ENCODE measurements at regions not wholly inside any gene's neighbourhood (a gene's known extent, or its start where the extent isn't known, plus 50 kb on each side); places are given as distances from the start of the nearest gene placed in this dataset.
"Not testable (repeated sequence)": the region's sequence is repeated elsewhere in the genome, so short reads cannot be mapped to it uniquely, and the experiment has no call there.

- no peak for DNase-seq (ENCODE audit: low spot score)
Observed at GRCh38 chr6:76516924-76517323, 444.5 kb upstream of the IMPG1 start.

- no peak for DNase-seq (ENCODE audit: low spot score)
Observed at GRCh38 chr6:76510489-76510888, 438.0 kb upstream of the IMPG1 start.

DNA sequence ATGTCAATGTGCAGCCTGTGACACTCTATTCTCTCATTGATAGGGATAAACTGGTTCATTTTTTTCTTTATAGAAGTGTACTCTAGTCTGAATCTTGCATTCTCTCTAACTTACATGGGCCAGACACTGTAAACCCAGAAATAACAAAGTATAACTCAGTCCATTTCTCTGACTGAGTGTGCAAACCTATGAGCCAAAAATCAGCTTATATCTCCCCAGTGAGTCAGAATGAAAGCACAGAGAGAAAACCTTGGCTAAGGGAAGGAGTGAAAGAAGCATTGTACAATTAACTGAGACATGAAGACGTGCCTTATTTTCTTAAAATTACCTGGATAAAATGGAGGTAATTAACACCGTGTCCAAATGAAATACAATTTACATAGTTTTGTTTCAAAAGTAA is 436.9 kb upstream of the IMPG1 start:
- DNase-seq (ENCODE audit: low spot score), result no peak

GRCh38 chr6:76506808-76507207 is 434.3 kb upstream of the IMPG1 start:
- no peak for DNase-seq (ENCODE audit: low spot score)

GRCh38 chr6:76495909-76496308 is 423.4 kb upstream of the IMPG1 start:
- DNase-seq (ENCODE audit: low spot score), result no peak

- not testable (repeated sequence) for DNase-seq (ENCODE audit: low spot score)
Observed at GRCh38 chr6:76491376-76491775, 418.9 kb upstream of the IMPG1 start.

DNA sequence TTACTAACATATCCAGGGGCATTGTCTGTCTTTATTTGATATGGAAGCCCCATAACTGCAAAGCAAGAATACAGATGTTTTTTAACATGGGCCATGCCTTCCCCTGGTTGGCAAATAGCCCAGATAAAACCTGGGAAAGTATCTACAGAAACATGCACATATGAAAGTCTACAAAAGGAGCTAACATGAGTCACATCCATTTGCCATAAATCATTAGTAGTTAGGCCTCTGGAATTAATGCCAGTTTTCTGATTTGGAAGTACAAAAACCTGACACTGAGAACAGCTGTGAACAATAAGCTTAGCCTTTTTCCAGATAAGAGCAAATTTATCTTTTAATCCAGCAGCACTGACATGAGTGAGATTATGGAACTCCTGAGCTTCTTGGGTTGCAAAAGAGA is 418.0 kb upstream of the IMPG1 start:
- no peak for DNase-seq (ENCODE audit: low spot score)

DNA sequence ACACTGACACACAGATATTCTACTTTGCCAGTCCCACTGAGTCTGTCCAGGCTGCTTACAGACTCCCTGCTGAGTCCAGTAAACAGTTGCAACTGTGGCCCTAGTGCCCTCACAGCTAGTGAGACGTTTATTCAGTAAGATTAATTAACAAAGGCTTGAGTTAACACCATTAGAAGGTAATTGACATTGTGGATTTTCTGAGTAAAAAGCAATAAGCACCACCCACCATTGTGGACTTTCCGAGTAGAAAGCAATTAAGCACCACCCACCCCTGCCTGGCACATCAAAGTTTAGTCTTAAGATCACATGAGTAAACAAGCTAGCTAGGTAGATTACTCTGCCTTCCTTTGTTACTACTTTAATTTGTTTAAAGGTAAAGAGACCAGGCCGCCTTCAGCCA is 408.6 kb upstream of the IMPG1 start:
- DNase-seq (ENCODE audit: low spot score), result no peak

DNA sequence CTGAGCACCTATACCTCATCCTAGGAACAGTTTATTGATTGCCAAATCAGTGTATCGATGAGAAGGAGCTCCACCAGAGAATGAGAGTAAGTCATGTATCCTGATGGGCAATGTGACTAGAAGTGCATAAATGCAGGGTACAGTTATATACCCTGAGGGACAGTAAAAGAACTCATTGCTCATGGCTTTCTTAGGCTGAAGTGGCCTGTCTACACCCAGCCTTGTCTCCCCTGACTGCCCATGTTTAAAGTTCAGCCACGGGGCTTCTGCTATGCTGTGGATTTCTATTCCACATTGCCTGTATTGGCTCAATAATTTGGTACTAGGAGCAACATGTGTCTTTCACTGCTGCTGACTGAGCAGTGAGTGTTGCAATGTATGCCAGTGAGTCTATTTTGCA is 400.4 kb upstream of the IMPG1 start:
- no peak for DNase-seq (ENCODE audit: low spot score)

DNA sequence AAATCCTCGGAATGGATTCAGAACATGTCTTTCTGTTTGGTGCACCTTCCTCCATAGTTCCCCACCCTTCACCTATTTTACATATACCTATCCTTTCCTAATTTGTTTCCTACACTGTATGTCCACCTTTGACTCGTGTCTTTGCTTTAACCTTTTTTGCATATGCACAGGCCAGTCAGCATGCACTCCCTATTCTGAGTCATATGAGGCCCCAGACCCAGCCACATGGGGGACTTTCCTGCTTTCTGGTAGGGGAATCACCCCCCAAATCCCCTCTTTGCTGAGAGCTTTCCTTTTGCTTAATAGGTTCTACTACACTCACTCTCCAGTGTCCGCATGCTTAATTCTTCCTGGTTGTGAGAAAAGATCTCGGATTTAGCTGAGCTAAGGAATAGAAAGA is 393.8 kb upstream of the IMPG1 start:
- DNase-seq (ENCODE audit: low spot score), result no peak

- no peak for DNase-seq (ENCODE audit: low spot score)
Observed at GRCh38 chr6:76465410-76465809, 392.9 kb upstream of the IMPG1 start.

DNA sequence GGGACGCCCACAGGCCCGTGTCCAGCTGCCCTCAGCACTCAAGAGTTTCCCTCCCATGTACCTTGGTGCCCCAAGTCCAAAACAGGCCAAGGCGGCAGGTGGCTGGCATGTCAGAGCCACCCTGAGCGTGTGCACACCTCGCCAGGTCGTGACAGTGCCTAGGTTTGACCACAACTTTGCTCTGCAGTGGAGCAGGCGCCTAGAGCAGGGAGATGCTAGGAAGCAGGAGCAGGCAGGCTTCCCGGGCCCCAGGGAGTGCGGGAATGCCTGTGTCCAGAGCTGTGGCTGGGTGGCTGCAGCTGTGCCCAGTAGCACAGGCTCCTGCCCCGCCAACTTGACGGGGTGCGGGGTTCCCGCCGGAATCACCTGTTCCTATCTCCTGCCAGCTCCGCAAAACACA is 380.8 kb upstream of the IMPG1 start:
- no peak for DNase-seq (ENCODE audit: low spot score)

DNA sequence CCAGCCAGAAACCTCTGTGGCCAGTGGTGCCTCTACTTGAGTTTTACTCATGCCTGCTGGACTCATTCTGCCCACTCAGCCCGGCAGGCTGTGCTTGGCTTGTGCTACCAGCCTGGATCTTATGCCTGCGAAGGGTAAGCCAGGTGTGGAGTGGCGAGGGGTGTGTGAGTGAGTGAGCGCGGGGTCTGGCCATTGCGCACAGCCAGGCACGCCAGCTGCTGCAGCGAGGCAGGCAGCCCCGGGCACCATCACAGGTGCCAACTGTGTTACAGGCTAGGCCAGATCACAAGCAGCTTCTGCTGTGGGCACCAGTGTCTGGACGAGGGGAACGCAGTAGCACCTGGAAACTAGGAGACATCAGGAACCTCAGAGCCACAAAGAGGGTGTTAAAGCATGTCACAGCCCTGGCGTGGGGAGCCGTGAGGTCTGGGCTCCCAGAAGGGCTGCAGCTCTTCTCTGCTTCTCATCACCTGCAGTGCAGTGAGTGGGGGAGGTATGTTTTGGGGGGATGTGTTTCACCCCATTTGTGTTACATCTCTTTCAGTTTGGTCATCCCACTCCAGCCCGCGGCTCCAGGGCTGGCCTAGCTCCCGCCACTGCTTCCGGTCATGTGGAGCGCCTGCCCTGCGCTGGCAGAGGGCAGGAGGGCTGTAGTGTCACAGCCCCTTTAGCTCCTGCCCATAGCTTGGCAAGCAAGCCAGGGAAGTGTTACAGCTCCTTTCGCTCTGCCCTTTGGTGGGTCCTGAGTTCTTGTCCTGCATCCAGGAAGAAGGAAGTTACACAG is 379.7 kb upstream of the IMPG1 start:
- no peak for DNase-seq (ENCODE audit: low spot score)

GRCh38 chr6:76448109-76448508 is 375.6 kb upstream of the IMPG1 start:
- no peak for DNase-seq (ENCODE audit: low spot score)

GRCh38 chr6:76441875-76442274 is 369.4 kb upstream of the IMPG1 start:
- DNase-seq (ENCODE audit: low spot score), result no peak

GRCh38 chr6:76439811-76440210 is 367.3 kb upstream of the IMPG1 start:
- no peak for DNase-seq (ENCODE audit: low spot score)

DNA sequence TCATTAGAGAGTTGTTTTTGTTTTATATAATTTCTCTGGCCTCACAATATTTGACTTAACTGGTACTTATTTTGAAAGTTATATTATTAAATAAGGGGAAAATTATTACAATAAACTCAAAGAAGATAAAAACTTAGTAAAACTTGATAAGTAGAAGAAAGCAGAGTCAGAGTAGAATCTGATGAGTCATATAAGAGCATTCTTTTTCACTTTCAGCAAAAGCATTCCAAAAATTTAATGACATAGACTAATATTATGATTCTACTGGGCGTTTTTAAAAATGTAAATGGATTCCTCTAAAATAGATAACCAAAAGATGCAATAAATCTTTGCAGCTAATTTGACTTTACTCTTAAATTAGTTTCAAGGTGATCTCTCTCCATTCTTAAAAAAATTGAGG is 366.3 kb upstream of the IMPG1 start:
- DNase-seq (ENCODE audit: low spot score), result no peak

DNA sequence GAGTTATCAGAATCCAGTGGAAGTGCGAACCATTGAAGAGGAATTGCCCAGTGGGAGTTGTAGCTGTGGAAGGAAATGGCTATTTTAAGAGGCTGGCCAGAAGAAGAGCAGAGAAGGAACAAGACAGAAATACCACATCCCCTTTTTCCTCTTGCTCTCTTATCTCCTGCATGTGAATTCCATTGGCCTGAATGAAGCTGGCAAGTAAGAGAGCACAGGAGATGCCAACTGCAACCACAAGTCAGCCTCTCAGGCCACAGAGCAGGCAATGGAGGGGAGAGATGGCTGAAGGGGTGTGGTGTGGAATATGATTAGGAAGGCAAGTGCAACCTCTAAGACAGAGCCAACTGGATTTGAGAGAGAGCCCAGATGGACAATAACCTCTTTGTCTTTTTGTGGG is 362.7 kb upstream of the IMPG1 start:
- no peak for DNase-seq (ENCODE audit: low spot score)

GRCh38 chr6:76422511-76423213 is 350.2 kb upstream of the IMPG1 start:
- no peak for DNase-seq (ENCODE audit: low spot score)

GRCh38 chr6:76420094-76420493 is 347.6 kb upstream of the IMPG1 start:
- no peak for DNase-seq (ENCODE audit: low spot score)

DNA sequence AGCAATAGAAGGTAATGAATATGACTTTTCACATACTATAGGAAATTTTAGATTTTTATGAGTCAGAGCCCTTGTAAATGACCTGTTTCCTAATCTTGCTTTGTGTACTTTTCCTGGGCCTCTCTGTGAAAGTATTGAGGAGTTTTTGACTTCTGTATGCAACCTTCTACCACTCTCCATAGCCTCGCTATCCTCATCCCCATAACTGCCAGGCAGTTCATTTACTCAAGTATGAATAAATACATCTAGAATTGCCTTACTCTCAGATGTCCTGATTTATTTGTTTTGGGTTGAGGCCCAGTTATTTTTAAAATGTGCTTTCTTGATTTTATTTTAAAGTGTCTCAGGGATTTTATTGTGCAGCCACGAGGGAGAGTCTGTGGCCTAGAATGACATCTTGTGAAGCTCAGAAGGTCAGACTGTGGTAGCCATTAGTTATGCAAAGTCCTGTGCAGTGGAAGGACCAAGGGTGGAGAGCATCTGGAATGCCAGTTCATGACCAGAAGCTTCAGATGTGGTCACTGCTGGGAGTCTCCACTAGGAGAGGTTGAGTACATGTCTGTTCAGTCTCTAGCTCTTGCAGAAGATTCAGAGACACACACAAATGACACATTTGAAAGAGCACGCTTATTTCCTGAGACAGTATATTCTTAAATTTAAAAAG is 346.2 kb upstream of the IMPG1 start:
- no peak for DNase-seq (ENCODE audit: low spot score)

DNA sequence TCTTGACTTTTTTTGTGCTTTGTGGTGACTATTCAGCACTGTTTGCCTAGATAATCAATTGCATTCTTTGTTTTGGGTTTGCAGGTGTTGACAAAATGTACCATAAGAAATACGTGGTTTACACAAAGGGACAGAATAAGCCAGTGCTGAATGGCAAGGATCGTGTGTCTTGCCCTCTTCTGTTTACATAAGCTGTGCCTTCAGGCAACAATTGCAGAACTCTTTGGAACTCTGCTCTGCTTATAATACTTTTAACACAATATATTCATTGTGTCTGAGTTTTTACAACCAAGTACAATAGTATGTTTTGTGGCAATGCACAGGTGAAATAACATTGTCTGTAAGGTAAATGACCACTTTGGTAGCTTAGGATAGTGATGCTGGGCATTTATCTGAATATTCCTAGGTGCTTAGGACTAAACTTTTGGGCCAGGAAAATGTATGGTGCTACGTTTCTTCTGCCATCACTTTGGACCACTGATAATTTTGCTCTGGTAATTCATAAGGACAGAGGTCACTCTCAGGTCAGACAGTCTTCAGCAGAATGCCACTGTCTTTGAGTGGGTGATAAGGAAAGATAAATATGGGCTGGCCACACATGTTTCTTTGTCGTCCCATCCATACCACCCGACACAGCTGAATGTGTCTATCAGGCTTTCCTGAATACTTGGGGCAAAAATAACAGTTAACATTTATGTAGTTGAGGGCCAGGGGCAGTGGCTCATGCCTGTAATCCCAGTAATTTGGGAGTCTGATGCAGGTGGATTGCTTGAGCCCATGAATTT is 344.6 kb upstream of the IMPG1 start:
- DNase-seq (ENCODE audit: low spot score), result no peak
